HCT116 (cell line): ENCODE measurements at regions not wholly inside any gene's neighbourhood (a gene's known extent, or its start where the extent isn't known, plus 50 kb on each side); places are given as distances from the start of the nearest gene placed in this dataset.

Source experiments
- ATAC-seq: fragments of 200-7000 bp; cut with Tn5 transposase; 2 replicates; pipeline ENCODE4 v1.9.1; 2020; ENCODE audit warnings: mild to moderate bottlenecking, moderate library complexity
- BruUV-seq: library from RNA; stranded (reverse); fragments of 400-500 nt; replicated peaks from 2 replicates; lab custom pipeline; 2021; lab: Mats Ljungman, UMichigan
- CTCF ChIA-PET: fragments of 300-600 bp; sonication (Branson Sonifier 250); formaldehyde crosslinking; loops from one replicate; lab custom pipeline; 2021; ENCODE audit warnings: antibody characterized with exemption; lab: Charles Lee
- POLR2A ChIA-PET: fragments of 300-600, 350-600 bp; sonication (Branson Sonifier 250); formaldehyde crosslinking; loops from one replicate; lab custom pipeline; 2021; ENCODE audit warnings: antibody characterized with exemption; lab: Charles Lee
- RAD21 ChIA-PET, 2 experiments: fragments of 300-600 bp; sonication (Branson Sonifier 250); formaldehyde crosslinking; loops; one replicate each; lab custom pipeline; 2023; ENCODE audit warnings: low total read pairs in 2 of 2; ENCODE audit not compliant: uncharacterized antibody in 2 of 2, unreplicated experiment in 2 of 2, low non-redundant PET in 1 of 2; lab: Charles Lee
- DNase-seq: peaks from one replicate; pipeline ENCODE4 v3.0.0-alpha.2; 2010; ENCODE audit warnings: low read depth, low spot score
- H2AFZ ChIP-seq: fragments of 200-600 bp; shearing (Covaris generic), sonication (generic); 2 replicates; pipeline ENCODE4 v1.6.1; 2017; ENCODE audit warnings: low read depth, mixed run types, mixed read lengths, antibody characterized with exemption, low read length; ENCODE audit not compliant: poor library complexity, severe bottlenecking
- H3K27ac ChIP-seq: 2 replicates; pipeline ENCODE4 v1.5.1; 2012; ENCODE audit warnings: low read depth, low read length
- H3K27me3 ChIP-seq: fragments of 200-600 bp; sonication (generic); 2 replicates; pipeline ENCODE4 v1.6.1; 2016; ENCODE audit warnings: mixed run types, low read length, mixed read lengths; ENCODE audit not compliant: insufficient read depth
- H3K36me3 ChIP-seq, 2 experiments: fragments of 200-500 bp in 1 of 2; fragments of 200-600 bp in 1 of 2; sonication (Bioruptor generic) in 1 of 2; sonication (generic) in 1 of 2; 2 replicates each; pipeline versions ENCODE4 v1.5.1 to v1.6.1; 2014 to 2016; ENCODE audit warnings: low read length in 2 of 2, inconsistent platforms in 1 of 2, mixed read lengths in 1 of 2, mixed run types in 1 of 2; ENCODE audit not compliant: insufficient read depth in 2 of 2, control insufficient read depth in 1 of 2
- H3K4me1 ChIP-seq, 2 experiments: fragments of 200-600 bp in 1 of 2; sonication (generic) in 1 of 2; 2 replicates each; pipeline versions ENCODE4 v1.5.1 to v1.6.1; 2012 to 2017; ENCODE audit warnings: low read length in 2 of 2, inconsistent platforms in 1 of 2, mild to moderate bottlenecking in 1 of 2, mixed read lengths in 1 of 2, mixed run types in 1 of 2, moderate library complexity in 1 of 2; ENCODE audit not compliant: insufficient read depth in 2 of 2, control insufficient read depth in 1 of 2
- H3K4me2 ChIP-seq: fragments of 200-600 bp; sonication (generic); 2 replicates; pipeline ENCODE4 v1.6.1; 2017; ENCODE audit warnings: mixed run types, low read length, mixed read lengths
- H3K4me3 ChIP-seq, 2 experiments: fragments of 200-600 bp in 1 of 2; sonication (generic) in 1 of 2; replicated peaks in 1 of 2; 2 replicates each; pipeline ENCODE4 v1.5.1; 2011 to 2016; ENCODE audit warnings: low read length in 2 of 2, control low read depth in 1 of 2, low read depth in 1 of 2, mild to moderate bottlenecking in 1 of 2, mixed read lengths in 1 of 2, mixed run types in 1 of 2
- H3K79me2 ChIP-seq: fragments of 200-600 bp; sonication (generic); 2 replicates; pipeline ENCODE4 v1.6.1; 2017; ENCODE audit warnings: mild to moderate bottlenecking, mixed run types, low read length, moderate library complexity, mixed read lengths; ENCODE audit not compliant: insufficient read depth
- H3K9ac ChIP-seq: fragments of 200-600 bp; sonication (generic); 2 replicates; pipeline ENCODE4 v1.6.1; 2016; ENCODE audit warnings: low read length, mixed read lengths
- H3K9me2 ChIP-seq: fragments of 200-600 bp; sonication (generic), shearing (Covaris generic); 2 replicates; pipeline ENCODE4 v1.6.1; 2017; ENCODE audit warnings: mixed run types, mild to moderate bottlenecking, moderate library complexity; ENCODE audit not compliant: insufficient read depth
- H3K9me3 ChIP-seq, 2 experiments: fragments of 200-500 bp in 1 of 2; fragments of 200-600 bp in 1 of 2; sonication (Bioruptor generic) in 1 of 2; sonication (generic) in 1 of 2; 2 replicates each; pipeline ENCODE4 v1.6.1; 2014 to 2017; ENCODE audit warnings: low read length in 2 of 2, mixed read lengths in 2 of 2, inconsistent platforms in 1 of 2, low read depth in 1 of 2, mild to moderate bottlenecking in 1 of 2, mixed run types in 1 of 2, moderate library complexity in 1 of 2; ENCODE audit not compliant: control insufficient read depth in 1 of 2, insufficient read depth in 1 of 2
- H4K20me1 ChIP-seq: fragments of 200-600 bp; sonication (generic), shearing (Covaris generic); 2 replicates; pipeline ENCODE4 v1.6.1; 2017; ENCODE audit warnings: mixed run types, mild to moderate bottlenecking, moderate library complexity; ENCODE audit not compliant: insufficient read depth
- ELF1 ChIP-seq: IDR thresholded peaks from 2 replicates; pipeline ENCODE4 v1.6.1; 2012; ENCODE audit warnings: low read depth, borderline replicate concordance
- EZH2phosphoT487 ChIP-seq: fragments of 200-600 bp; IDR thresholded peaks from 2 replicates; pipeline ENCODE4 v1.6.1; 2018; ENCODE audit warnings: antibody characterized with exemption, borderline replicate concordance
- FOSL1 ChIP-seq: IDR thresholded peaks from 2 replicates; pipeline ENCODE4 v1.6.1; 2012; ENCODE audit warnings: low read depth
- JUND ChIP-seq: IDR thresholded peaks from 2 replicates; pipeline ENCODE4 v1.6.1; 2012
- POLR2A ChIP-seq: IDR thresholded peaks from 2 replicates; pipeline ENCODE4 v1.7.0; 2011; ENCODE audit warnings: borderline replicate concordance; ENCODE audit not compliant: insufficient read depth, insufficient read length; ENCODE audit errors: extremely low read depth
- POLR2AphosphoS5 ChIP-seq: IDR thresholded peaks from 2 replicates; pipeline ENCODE4 v1.6.1; 2011; ENCODE audit warnings: mild to moderate bottlenecking, low read depth, low read length, moderate library complexity
- RAD21 ChIP-seq: IDR thresholded peaks from 2 replicates; pipeline ENCODE4 v1.6.1; 2012; ENCODE audit warnings: low read depth, mild to moderate bottlenecking
- SRF ChIP-seq: IDR thresholded peaks from 2 replicates; pipeline ENCODE4 v1.6.1; 2012; ENCODE audit warnings: low read depth
- TCF7L2 ChIP-seq: IDR thresholded peaks from 2 replicates; pipeline ENCODE4 v1.7.0; 2011; ENCODE audit warnings: borderline replicate concordance, inconsistent platforms; ENCODE audit not compliant: insufficient read depth, insufficient read length; ENCODE audit errors: extremely low read depth
- YY1 ChIP-seq: IDR thresholded peaks from 2 replicates; pipeline ENCODE4 v1.6.1; 2011; ENCODE audit warnings: low read length, low read depth, moderate library complexity, mild to moderate bottlenecking; ENCODE audit not compliant: insufficient replicate concordance; ENCODE audit errors: extremely low read depth
- ZNF274 ChIP-seq: fragments of 200-500 bp; sonication (Bioruptor generic); IDR thresholded peaks from 2 replicates; pipeline ENCODE4 v1.6.1; 2014; ENCODE audit warnings: mild to moderate bottlenecking, low read depth, low read length, inconsistent platforms
- intact Hi-C: fragments of 100-400 bp; cut with micrococcal nuclease; formaldehyde crosslinking; loops from 2 replicates; pipeline ENCODE4 v1.10.0; 2022
- TF ChIP-seq, protein P1 (sequence below): IDR thresholded peaks from 2 replicates; pipeline ENCODE4 v1.6.1; 2011; ENCODE audit warnings: mild to moderate bottlenecking, low read length, moderate library complexity; ENCODE audit not compliant: insufficient replicate concordance; ENCODE audit errors: extremely low read depth
- TF ChIP-seq, protein P2 (sequence below): IDR thresholded peaks from 2 replicates; pipeline ENCODE4 v1.6.1; 2012; ENCODE audit warnings: low read depth

DNA sequence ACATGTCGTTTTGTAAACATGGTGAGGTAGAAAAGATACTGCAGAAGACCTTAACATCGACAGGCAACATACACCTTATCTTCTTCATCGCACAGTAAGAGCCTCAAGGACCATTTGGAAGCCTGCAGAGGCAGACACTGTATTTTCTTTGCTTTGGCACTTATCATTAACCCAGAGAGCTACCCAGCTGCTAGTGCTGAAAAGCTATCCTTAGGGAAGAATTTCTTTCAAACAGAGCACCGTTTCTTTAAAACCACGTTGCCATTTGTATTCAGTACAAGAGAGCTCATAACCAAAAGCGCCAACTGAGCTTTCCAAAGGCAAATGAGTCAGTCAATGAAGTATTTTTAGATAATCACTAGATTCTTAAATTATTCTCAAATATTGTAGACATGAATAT lies 306.6 kb downstream of the EPM2A start:
- ATAC-seq (no peak), DNase-seq (no peak)
- Histone ChIP-seq H2AFZ (no peak overlapping the region), H4K20me1 (no peaks in the 10 kb centered on the region), H3K36me3 (no peaks in the 10 kb centered on the region), H3K9me3 (no peaks in the 10 kb centered on the region), H3K27me3 (no peaks in the 10 kb centered on the region), H3K4me2 (no peak overlapping the region), H3K4me1 (no peaks in the 10 kb centered on the region), H3K27ac (no peak overlapping the region), H3K4me3 (no peak overlapping the region), H3K9me2 (no peaks in the 10 kb centered on the region), H3K79me2 (no peaks in the 10 kb centered on the region), H3K9ac (no peak overlapping the region)
- TF ChIP-seq, protein P1, sequence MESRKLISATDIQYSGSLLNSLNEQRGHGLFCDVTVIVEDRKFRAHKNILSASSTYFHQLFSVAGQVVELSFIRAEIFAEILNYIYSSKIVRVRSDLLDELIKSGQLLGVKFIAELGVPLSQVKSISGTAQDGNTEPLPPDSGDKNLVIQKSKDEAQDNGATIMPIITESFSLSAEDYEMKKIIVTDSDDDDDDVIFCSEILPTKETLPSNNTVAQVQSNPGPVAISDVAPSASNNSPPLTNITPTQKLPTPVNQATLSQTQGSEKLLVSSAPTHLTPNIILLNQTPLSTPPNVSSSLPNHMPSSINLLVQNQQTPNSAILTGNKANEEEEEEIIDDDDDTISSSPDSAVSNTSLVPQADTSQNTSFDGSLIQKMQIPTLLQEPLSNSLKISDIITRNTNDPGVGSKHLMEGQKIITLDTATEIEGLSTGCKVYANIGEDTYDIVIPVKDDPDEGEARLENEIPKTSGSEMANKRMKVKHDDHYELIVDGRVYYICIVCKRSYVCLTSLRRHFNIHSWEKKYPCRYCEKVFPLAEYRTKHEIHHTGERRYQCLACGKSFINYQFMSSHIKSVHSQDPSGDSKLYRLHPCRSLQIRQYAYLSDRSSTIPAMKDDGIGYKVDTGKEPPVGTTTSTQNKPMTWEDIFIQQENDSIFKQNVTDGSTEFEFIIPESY, result no peak
- TF ChIP-seq JUND (no peak), TCF7L2 (no peak), RAD21 (no peak)
- ChIA-PET RAD21 (no interaction called here), POLR2A (no interaction called here), CTCF (no interaction called here)
- intact Hi-C loops, result no loop called here
- BruUV-seq, result no TSS peak

DNA sequence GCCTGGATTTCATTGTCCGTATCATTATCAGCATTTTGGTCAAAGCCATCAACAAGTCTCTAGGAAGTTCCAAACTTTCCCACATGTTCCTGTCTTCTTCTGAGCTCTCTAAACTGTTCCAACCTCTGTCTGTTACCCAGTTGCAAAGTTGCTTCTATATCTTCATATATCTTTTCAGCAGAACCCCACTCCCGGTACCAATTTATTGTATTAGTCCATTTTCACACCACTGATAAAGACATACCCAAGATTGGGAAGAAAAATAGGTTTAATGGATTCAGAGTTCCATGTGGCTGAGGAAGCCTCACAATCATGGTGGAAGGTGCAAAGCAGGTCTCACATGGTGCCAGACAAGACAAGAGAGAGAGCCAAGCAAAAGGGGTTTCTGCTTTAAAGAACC lies 293.2 kb downstream of the EPM2A start:
- intact Hi-C loops, result no loop called here
- Histone ChIP-seq H3K27ac (no peak overlapping the region), H3K9me3 (peaks cover 3% of the 10 kb centered on the region in 2 experiments; a peak in 2 of 4 replicates), H3K4me3 (no peak overlapping the region), H3K4me2 (no peak overlapping the region), H3K9me2 (no peaks in the 10 kb centered on the region), H3K4me1 (no peaks in the 10 kb centered on the region), H2AFZ (no peak overlapping the region), H3K36me3 (no peaks in the 10 kb centered on the region), H4K20me1 (no peaks in the 10 kb centered on the region), H3K9ac (no peak overlapping the region), H3K27me3 (no peaks in the 10 kb centered on the region), H3K79me2 (no peaks in the 10 kb centered on the region)
- ChIA-PET POLR2A (no interaction called here), RAD21 (no interaction called here), CTCF (no interaction called here)
- DNase-seq (no peak), ATAC-seq (no peak)
- no TSS peak for BruUV-seq
- TF ChIP-seq EZH2phosphoT487, result no peak
- TF ChIP-seq ELF1, result no peak
- TF ChIP-seq POLR2A, result no peak
- no peak for TF ChIP-seq SRF
- no peak for TF ChIP-seq YY1
- TF ChIP-seq, protein P1, result no peak
- TF ChIP-seq, protein P2, sequence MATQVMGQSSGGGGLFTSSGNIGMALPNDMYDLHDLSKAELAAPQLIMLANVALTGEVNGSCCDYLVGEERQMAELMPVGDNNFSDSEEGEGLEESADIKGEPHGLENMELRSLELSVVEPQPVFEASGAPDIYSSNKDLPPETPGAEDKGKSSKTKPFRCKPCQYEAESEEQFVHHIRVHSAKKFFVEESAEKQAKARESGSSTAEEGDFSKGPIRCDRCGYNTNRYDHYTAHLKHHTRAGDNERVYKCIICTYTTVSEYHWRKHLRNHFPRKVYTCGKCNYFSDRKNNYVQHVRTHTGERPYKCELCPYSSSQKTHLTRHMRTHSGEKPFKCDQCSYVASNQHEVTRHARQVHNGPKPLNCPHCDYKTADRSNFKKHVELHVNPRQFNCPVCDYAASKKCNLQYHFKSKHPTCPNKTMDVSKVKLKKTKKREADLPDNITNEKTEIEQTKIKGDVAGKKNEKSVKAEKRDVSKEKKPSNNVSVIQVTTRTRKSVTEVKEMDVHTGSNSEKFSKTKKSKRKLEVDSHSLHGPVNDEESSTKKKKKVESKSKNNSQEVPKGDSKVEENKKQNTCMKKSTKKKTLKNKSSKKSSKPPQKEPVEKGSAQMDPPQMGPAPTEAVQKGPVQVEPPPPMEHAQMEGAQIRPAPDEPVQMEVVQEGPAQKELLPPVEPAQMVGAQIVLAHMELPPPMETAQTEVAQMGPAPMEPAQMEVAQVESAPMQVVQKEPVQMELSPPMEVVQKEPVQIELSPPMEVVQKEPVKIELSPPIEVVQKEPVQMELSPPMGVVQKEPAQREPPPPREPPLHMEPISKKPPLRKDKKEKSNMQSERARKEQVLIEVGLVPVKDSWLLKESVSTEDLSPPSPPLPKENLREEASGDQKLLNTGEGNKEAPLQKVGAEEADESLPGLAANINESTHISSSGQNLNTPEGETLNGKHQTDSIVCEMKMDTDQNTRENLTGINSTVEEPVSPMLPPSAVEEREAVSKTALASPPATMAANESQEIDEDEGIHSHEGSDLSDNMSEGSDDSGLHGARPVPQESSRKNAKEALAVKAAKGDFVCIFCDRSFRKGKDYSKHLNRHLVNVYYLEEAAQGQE, result no peak
- no peak for TF ChIP-seq POLR2AphosphoS5
- TF ChIP-seq FOSL1, result no peak
- TF ChIP-seq JUND, result no peak
- TF ChIP-seq ZNF274, result no peak
- no peak for TF ChIP-seq RAD21
